ENCODE measurements at regions not wholly inside any gene's neighbourhood (a gene's known extent, or its start where the extent isn't known, plus 50 kb on each side); places are given as distances from the start of the nearest gene placed in this dataset.
"Not testable (repeated sequence)": the region's sequence is repeated elsewhere in the genome, so short reads cannot be mapped to it uniquely, and the experiment has no call there.

GRCh38 chr3:198167339-198168039 lies 207.5 kb downstream of the LMLN start:
- TF ChIP-seq CTCF (IDR thresholded peaks at IDR 0.05 in 2 of 3, conservative IDR thresholded peaks at IDR 0.05 in 1 of 3; ENCODE audit: insufficient read depth in 2 of 3, low read depth in 1 of 3, low read length in 3 of 3) (peak; percentile 47 to 71 (median 65)), REST (IDR thresholded peaks at IDR 0.05; ENCODE audit: borderline replicate concordance) (peak; percentile 69; the same call in 1 of the 2 replicates)
- TF ChIP-seq KDM5B (IDR thresholded peaks at IDR 0.05; ENCODE audit: insufficient replicate concordance, low read depth, low read length); USF1 (CRISPR knock-in tag; IDR thresholded peaks at IDR 0.05); REST (CRISPR knock-in tag; IDR thresholded peaks at IDR 0.05; ENCODE audit: low read depth): not testable (repeated sequence)

Measured in K562 (cell line).